SK-N-SH (cell line): ENCODE measurements at regions not wholly inside any gene's neighbourhood (a gene's known extent, or its start where the extent isn't known, plus 50 kb on each side); places are given as distances from the start of the nearest gene placed in this dataset.
"Not testable (repeated sequence)": the region's sequence is repeated elsewhere in the genome, so short reads cannot be mapped to it uniquely, and the experiment has no call there.

Experiments
- CTCF ChIP-seq: fragments of 200-600 bp; sonication (generic); IDR thresholded peaks from 2 replicates; pipeline ENCODE4 v1.6.1; 2017; ENCODE audit warnings: antibody characterized with exemption, mild to moderate bottlenecking, moderate library complexity
- GABPA ChIP-seq: IDR thresholded peaks from 2 replicates; pipeline ENCODE4 v1.4.0; 2012; ENCODE audit warnings: low read depth, mild to moderate bottlenecking
- MAX ChIP-seq: IDR thresholded peaks from 2 replicates; pipeline ENCODE4 v1.4.0; 2012; ENCODE audit warnings: low read depth
- PBX3 ChIP-seq: IDR thresholded peaks from 2 replicates; pipeline ENCODE4; 2012
- POLR2AphosphoS5 ChIP-seq: IDR thresholded peaks from 2 replicates; pipeline ENCODE4 v1.6.1; 2012; ENCODE audit warnings: low read depth, low read length
- RAD21 ChIP-seq: IDR thresholded peaks from 2 replicates; pipeline ENCODE4 v1.6.1; 2012; ENCODE audit warnings: mild to moderate bottlenecking, low read length
- SIN3A ChIP-seq: IDR thresholded peaks from 2 replicates; pipeline ENCODE4 v1.6.1; 2012; ENCODE audit warnings: low read depth, mild to moderate bottlenecking, low read length, moderate library complexity, borderline replicate concordance
- SMC3 ChIP-seq: IDR thresholded peaks from 2 replicates; pipeline ENCODE4 v1.6.1; 2012; ENCODE audit warnings: low read depth, low read length, improper control_type of control experiment
- USF2 ChIP-seq: fragments of 150-350 bp; IDR thresholded peaks from 2 replicates; pipeline ENCODE4 v1.6.1; 2017; ENCODE audit warnings: antibody characterized with exemption, low read length, low read depth, borderline replicate concordance

- not testable (repeated sequence) for TF ChIP-seq SIN3A, CTCF, USF2, RAD21, POLR2AphosphoS5, SMC3, MAX, PBX3, GABPA
Observed at GRCh38 chr16:87038528-87038927, 278.7 kb downstream of the C16orf95 start.
